Fibroblast of mammary gland (primary cell): ENCODE measurements at regions not wholly inside any gene's neighbourhood (a gene's known extent, or its start where the extent isn't known, plus 50 kb on each side); places are given as distances from the start of the nearest gene placed in this dataset.
"Not testable (repeated sequence)": the region's sequence is repeated elsewhere in the genome, so short reads cannot be mapped to it uniquely, and the experiment has no call there.

ENCODE experiments used
- DNase-seq: peaks from one replicate; pipeline ENCODE4 v3.0.0-alpha.2; 2010; ENCODE audit warnings: low read depth
- H3K4me3 ChIP-seq: 2 replicates; pipeline ENCODE4 v1.5.1; 2011; ENCODE audit warnings: low read depth, mild to moderate bottlenecking, low read length, moderate library complexity; ENCODE audit not compliant: control insufficient read depth
- TF ChIP-seq, protein P1 (sequence below): conservative IDR thresholded peaks from 2 replicates; pipeline ENCODE4 v1.5.1; 2011; ENCODE audit warnings: low read depth, low read length, inconsistent platforms; ENCODE audit not compliant: control insufficient read depth, insufficient read depth

DNA sequence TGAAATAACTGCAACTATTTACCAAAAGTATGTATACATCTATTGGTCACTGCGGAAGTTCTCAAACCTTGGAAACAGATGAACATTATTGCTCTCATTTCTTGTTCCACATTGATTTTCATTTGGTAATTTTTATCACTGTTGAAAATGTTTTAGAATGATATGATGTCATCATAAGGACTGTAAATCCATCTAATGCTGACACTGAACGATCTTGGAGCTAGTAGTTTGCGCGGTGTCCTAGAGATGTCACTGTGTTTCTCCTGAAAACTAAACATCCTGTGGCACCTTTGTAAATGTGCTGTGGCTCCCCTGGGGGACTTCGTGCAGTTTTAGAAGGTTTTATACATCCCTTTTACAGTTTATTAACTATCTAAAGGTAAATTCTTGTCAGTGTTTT is 73.5 kb downstream of the DNAJB9 start:
- DNase-seq = no peak
- H3K4me3 ChIP-seq = no peak overlapping the region
- TF ChIP-seq, protein P1, sequence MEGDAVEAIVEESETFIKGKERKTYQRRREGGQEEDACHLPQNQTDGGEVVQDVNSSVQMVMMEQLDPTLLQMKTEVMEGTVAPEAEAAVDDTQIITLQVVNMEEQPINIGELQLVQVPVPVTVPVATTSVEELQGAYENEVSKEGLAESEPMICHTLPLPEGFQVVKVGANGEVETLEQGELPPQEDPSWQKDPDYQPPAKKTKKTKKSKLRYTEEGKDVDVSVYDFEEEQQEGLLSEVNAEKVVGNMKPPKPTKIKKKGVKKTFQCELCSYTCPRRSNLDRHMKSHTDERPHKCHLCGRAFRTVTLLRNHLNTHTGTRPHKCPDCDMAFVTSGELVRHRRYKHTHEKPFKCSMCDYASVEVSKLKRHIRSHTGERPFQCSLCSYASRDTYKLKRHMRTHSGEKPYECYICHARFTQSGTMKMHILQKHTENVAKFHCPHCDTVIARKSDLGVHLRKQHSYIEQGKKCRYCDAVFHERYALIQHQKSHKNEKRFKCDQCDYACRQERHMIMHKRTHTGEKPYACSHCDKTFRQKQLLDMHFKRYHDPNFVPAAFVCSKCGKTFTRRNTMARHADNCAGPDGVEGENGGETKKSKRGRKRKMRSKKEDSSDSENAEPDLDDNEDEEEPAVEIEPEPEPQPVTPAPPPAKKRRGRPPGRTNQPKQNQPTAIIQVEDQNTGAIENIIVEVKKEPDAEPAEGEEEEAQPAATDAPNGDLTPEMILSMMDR = no peak

DNA sequence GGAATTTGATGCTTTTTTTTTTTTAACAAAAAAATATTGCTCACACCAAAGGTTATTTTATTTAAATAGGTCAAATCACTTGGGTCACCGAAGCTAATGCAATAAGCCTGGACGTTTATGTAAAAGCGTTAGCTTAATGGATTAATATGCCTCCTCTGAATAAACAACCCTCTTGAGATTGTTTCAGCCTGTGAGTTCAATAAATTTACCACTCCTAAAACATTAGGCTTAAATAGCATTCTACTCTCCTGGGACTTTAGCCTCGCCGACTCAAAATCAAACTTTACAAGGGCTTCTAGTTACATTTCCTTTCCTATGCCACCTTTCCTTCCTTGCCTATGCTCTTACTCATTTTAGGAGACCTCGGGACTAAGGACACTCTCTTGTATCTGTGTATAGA is 79.3 kb downstream of the DNAJB9 start:
- TF ChIP-seq, protein P1 = no peak
- no peak for DNase-seq
- no peak overlapping the region for H3K4me3 ChIP-seq

DNA sequence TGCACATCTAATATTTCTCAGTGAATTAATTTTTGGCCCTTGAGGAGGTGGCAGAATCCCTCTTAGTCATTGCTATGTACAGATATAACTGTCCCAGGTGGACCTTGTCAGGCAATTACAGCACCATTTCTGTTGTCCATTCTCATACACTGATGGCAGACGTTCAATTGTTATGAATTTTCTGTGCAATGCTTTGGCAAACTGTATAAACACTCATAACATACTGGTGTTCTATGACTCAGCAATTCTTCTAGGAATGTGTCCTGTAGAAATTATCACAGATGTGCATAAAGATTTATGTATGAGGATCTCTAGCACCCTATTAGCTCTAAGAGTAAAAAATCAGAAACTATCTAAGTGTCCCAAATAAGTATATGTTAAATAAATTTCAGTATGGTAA is 80.8 kb downstream of the DNAJB9 start:
- TF ChIP-seq, protein P1 = no peak
- no peak overlapping the region for H3K4me3 ChIP-seq
- DNase-seq = peak; percentile 39

DNA sequence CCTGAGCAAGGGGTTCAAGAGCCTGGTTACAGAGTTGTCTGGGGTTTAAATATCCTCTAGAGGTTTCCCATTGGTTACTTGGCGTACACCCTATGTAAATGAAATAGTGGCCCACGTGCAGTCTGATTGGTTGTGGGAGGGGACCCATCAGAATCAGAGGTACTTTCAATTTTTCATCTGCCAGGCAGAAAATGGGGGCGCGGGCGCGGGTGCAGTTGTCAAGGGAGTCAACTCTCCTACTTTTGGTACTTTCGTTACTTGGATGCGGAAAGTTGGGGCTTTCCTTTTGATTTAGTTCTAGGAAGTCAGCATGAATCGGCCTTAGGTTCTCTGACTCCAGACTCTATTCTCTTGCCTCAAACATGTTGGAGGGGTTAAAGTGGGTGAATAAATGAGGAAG is 83.2 kb downstream of the DNAJB9 start:
- TF ChIP-seq, protein P1 = no peak
- no peak for DNase-seq
- H3K4me3 ChIP-seq = no peak overlapping the region

DNA sequence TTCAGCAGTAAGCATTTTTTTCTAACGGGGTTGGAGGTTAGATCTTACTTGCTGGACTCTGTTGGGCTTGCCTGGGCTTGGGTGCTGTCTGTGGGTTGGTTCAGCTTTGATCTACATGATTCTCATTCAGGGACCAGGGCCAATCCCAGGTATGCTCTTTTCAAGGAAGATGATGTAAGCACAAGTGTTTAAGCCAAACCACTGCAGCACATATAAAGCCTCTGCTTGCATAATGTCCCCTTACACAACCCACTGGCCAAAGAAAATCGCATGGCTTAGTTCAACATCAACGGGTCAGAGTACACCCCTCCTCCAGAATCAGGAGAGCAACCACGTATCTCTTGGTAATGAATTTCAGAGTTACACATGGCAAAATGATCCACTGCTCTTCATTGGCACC is 83.9 kb downstream of the DNAJB9 start:
- DNase-seq = no peak
- H3K4me3 ChIP-seq = no peak overlapping the region
- TF ChIP-seq, protein P1 = no peak

DNA sequence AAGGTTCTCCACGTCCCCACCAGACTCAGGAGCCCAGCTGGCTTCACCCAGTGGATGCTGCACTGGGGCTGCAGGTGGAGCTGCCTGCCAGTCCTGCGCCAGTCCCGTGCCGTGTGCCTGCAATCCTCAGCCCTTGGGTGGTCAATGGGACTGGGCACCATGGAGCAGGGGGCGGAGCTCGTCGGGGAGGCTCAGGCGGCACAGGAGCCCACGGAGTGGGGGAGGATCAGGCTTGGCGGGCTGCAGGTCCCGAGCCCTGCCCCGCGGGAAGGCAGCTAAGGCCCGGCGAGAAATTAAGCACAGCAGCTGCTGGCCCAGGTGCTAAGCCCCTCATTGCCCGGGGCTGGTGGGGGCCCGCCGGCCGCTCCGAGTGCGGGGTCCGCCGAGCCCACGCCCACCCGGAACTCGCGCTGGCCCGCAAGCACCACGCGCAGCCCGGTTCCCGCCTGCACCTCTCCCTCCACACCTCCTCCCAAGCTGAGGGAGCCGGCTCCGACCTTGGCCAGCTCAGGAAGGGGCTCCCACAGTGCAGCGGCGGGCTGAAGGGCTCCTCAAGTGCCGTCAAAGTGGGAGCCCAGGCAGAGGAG is 87.6 kb downstream of the DNAJB9 start:
- not testable (repeated sequence) for H3K4me3 ChIP-seq, DNase-seq

DNA sequence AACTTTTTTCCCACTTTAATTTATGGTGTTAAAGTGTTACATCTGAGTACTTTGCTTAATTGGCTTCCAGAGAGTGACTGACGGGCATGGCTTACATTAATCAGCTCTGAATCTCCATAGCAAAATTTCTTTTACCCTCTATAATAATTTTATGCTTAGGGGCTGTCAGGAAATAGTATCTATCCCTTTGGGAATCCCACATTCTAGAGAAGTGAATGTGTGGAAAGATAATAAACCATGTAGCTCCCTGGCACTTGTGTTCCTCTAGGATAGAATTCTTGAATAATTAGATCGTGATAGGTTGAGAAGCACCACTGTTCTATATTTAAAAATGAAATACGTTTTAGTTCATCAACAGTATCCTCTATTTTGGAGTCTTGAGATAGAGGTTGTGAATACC is 89.6 kb downstream of the DNAJB9 start:
- TF ChIP-seq, protein P1 = no peak
- H3K4me3 ChIP-seq = no peak overlapping the region
- no peak for DNase-seq
